ENCODE measurements at regions not wholly inside any gene's neighbourhood (a gene's known extent, or its start where the extent isn't known, plus 50 kb on each side); places are given as distances from the start of the nearest gene placed in this dataset.

GRCh38 chr5:60333005-60333571, 366.9 kb downstream of the DEPDC1B start (continued):
- TF ChIP-seq ZXDC (CRISPR knock-in tag; IDR thresholded peaks at IDR 0.05): no peak
- TF ChIP-seq RBM22 (optimal IDR thresholded peaks at IDR 0.05; ENCODE audit: low read length): no peak
- no peak for TF ChIP-seq ZNF775 (CRISPR knock-in tag; IDR thresholded peaks at IDR 0.05; ENCODE audit: borderline replicate concordance)
- TF ChIP-seq JUN (CRISPR knock-in tag; IDR thresholded peaks at IDR 0.05): no peak

GRCh38 chr5:60332244-60333004, 367.5 kb downstream of the DEPDC1B start:
- Histone ChIP-seq H3K27ac (ENCODE audit: extremely low read length, insufficient read depth, low read length) (no peak overlapping the region), H3K4me3 (replicated peaks in 1 of 3; ENCODE audit: insufficient read depth in 1 of 3, low read depth in 2 of 3, low read length in 3 of 3) (no peak overlapping the region), H2AFZ (ENCODE audit: low read length) (no peak overlapping the region), H3K9ac (ENCODE audit: insufficient read depth, low read depth, low read length) (no peak overlapping the region), H3K27me3 (ENCODE audit: control insufficient read depth in 1 of 2, insufficient read depth in 2 of 2, low read length in 2 of 2) (no peaks in the 10 kb centered on the region), H4K20me1 (ENCODE audit: insufficient read depth, low read length) (no peaks in the 10 kb centered on the region), H3K79me2 (ENCODE audit: insufficient read depth, low read length) (no peaks in the 10 kb centered on the region), H3K36me3 (replicated peaks in 1 of 2; ENCODE audit: control insufficient read depth in 1 of 2, insufficient read depth in 2 of 2, low read length in 2 of 2) (no peaks in the 10 kb centered on the region), H3K9me3 (ENCODE audit: low read length) (no peaks in the 10 kb centered on the region), H3K4me2 (ENCODE audit: low read depth, low read length) (no peak overlapping the region), H3K4me1 (ENCODE audit: insufficient read depth, low read length) (no peaks in the 10 kb centered on the region)
- DNase-seq (ENCODE audit: low spot score) (no peak), FAIRE-seq (no peak), ATAC-seq (no peak)
- ChIA-PET CTCF (ENCODE audit: low intra/inter-chr PET ratio, low total read pairs) (no interaction called here), POLR2A (no interaction called here)
- TF ChIP-seq MAFK (conservative IDR thresholded peaks at IDR 0.05 in 1 of 2, IDR thresholded peaks at IDR 0.05 in 1 of 2; ENCODE audit: low read length in 2 of 2): peak; percentile 9 to 10; a peak in 1 of 4 replicates
- TF ChIP-seq GFI1 (CRISPR knock-in tag; IDR thresholded peaks at IDR 0.05; ENCODE audit: borderline replicate concordance): no peak
- no peak for TF ChIP-seq ZNF549 (CRISPR knock-in tag; IDR thresholded peaks at IDR 0.05)
- TF ChIP-seq AGO1 (IDR thresholded peaks at IDR 0.05; ENCODE audit: low read depth, low read length, poor library complexity, severe bottlenecking): no peak
- TF ChIP-seq ZNF205 (CRISPR knock-in tag; IDR thresholded peaks at IDR 0.05): no peak
- intact Hi-C loops (cut with micrococcal nuclease; ENCODE audit: unreplicated experiment) (no loop called here), in situ Hi-C loops (cut with HindIII; ENCODE audit: extremely low pct_ligation_motif_present, low pct_unique_long_range_greater_than_20kb) (no loop called here)
- 38% methylated on average over 2 of the region's 2 CpGs for WGBS (ENCODE audit: low lambda C conversion rate)
- no TSS peak for BruUV-seq (replicated peaks)
